Liver (tissue), 3 donors: ENCODE measurements at regions not wholly inside any gene's neighbourhood (a gene's known extent, or its start where the extent isn't known, plus 50 kb on each side); places are given as distances from the start of the nearest gene placed in this dataset.

Experiments
- CTCF ChIP-seq: fragments of 150-350 bp; IDR thresholded peaks from 2 replicates; pipeline ENCODE4 v1.5.1; 2017; ENCODE audit warnings: improper control_type of control experiment, low read depth, low read length; ENCODE audit not compliant: missing input control
- EGR1 ChIP-seq, 2 donors: IDR thresholded peaks; 2 replicates each; pipeline ENCODE4 v1.6.1; 2016 to 2018; ENCODE audit warnings: antibody characterized with exemption in 2 of 2, low read depth in 2 of 2
- GABPA ChIP-seq, 2 donors: IDR thresholded peaks in 1 of 2; conservative IDR thresholded peaks in 1 of 2; 2 replicates each; pipeline ENCODE4 v1.6.1; 2016; ENCODE audit warnings: antibody characterized with exemption in 2 of 2, mild to moderate bottlenecking in 1 of 2, moderate library complexity in 1 of 2
- JUND ChIP-seq, 2 donors: IDR thresholded peaks; 2 replicates each; pipeline ENCODE4 v1.6.1; 2016; ENCODE audit warnings: antibody characterized with exemption in 2 of 2
- RAD21 ChIP-seq, 2 donors: IDR thresholded peaks; 2 replicates each; pipeline ENCODE4 v1.6.1; 2016; ENCODE audit warnings: antibody characterized with exemption in 2 of 2, mild to moderate bottlenecking in 2 of 2
- REST ChIP-seq: IDR thresholded peaks from 2 replicates; pipeline ENCODE4 v1.6.1; 2016; ENCODE audit warnings: antibody characterized with exemption, mild to moderate bottlenecking
- TAF1 ChIP-seq: conservative IDR thresholded peaks from 2 replicates; pipeline ENCODE4 v1.6.1; 2016; ENCODE audit warnings: antibody characterized with exemption, mild to moderate bottlenecking
- donor health status: healthy.
- donor health status: healthy.

GRCh38 chr9:73223594-73223993 is 71.9 kb downstream of the ANXA1 start:
- TF ChIP-seq REST (no peak), TAF1 (no peak), EGR1 (IDR thresholded peaks at IDR 0.05; ENCODE audit: low read depth in 2 of 2) (no peak), JUND (IDR thresholded peaks at IDR 0.05) (no peak), CTCF (no peak), GABPA (IDR thresholded peaks at IDR 0.05 in 1 of 2, conservative IDR thresholded peaks at IDR 0.05 in 1 of 2) (no peak), RAD21 (IDR thresholded peaks at IDR 0.05) (no peak)
